ENCODE measurements at regions not wholly inside any gene's neighbourhood (a gene's known extent, or its start where the extent isn't known, plus 50 kb on each side); places are given as distances from the start of the nearest gene placed in this dataset.

- TF ChIP-seq, protein P1, sequence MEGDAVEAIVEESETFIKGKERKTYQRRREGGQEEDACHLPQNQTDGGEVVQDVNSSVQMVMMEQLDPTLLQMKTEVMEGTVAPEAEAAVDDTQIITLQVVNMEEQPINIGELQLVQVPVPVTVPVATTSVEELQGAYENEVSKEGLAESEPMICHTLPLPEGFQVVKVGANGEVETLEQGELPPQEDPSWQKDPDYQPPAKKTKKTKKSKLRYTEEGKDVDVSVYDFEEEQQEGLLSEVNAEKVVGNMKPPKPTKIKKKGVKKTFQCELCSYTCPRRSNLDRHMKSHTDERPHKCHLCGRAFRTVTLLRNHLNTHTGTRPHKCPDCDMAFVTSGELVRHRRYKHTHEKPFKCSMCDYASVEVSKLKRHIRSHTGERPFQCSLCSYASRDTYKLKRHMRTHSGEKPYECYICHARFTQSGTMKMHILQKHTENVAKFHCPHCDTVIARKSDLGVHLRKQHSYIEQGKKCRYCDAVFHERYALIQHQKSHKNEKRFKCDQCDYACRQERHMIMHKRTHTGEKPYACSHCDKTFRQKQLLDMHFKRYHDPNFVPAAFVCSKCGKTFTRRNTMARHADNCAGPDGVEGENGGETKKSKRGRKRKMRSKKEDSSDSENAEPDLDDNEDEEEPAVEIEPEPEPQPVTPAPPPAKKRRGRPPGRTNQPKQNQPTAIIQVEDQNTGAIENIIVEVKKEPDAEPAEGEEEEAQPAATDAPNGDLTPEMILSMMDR (IDR thresholded peaks at IDR 0.05; ENCODE audit: low read length), result no peak
- TF ChIP-seq EZH2 (optimal IDR thresholded peaks at IDR 0.05; ENCODE audit: low read depth, low read length), result no peak
Measured at GRCh38 chr15:39506146-39506545, 74.7 kb upstream of the THBS1 start.

All from MM.1S (cell line).